Astrocyte (in vitro differentiated cells and primary cell): ENCODE measurements at regions not wholly inside any gene's neighbourhood (a gene's known extent, or its start where the extent isn't known, plus 50 kb on each side); places are given as distances from the start of the nearest gene placed in this dataset.

Experiments used
- CTCF ChIP-seq: IDR thresholded peaks from 2 replicates; pipeline ENCODE4 v1.5.1; 2011; ENCODE audit warnings: low read depth, mild to moderate bottlenecking, inconsistent platforms, low read length, moderate library complexity; ENCODE audit not compliant: insufficient read depth
- EZH2 ChIP-seq: IDR thresholded peaks from 2 replicates; pipeline ENCODE4 v1.6.1; 2012; ENCODE audit warnings: mild to moderate bottlenecking, low read length, inconsistent platforms; ENCODE audit not compliant: insufficient read depth

GRCh38 chr2:150012986-150013385 lies 425.4 kb upstream of the MMADHC start:
- TF ChIP-seq CTCF (no peak), EZH2 (no peak)
